LNCaP clone FGC (cell line): ENCODE measurements at regions not wholly inside any gene's neighbourhood (a gene's known extent, or its start where the extent isn't known, plus 50 kb on each side); places are given as distances from the start of the nearest gene placed in this dataset.

ENCODE experiments used
- DNase-seq: peaks from one replicate; pipeline ENCODE4 v3.0.0-alpha.2; 2011; ENCODE audit warnings: low read depth
- H3K4me3 ChIP-seq: 2 replicates; pipeline ENCODE4 v1.5.1; 2011; ENCODE audit warnings: mild to moderate bottlenecking, low read depth, low read length, control low read depth
- CTCF ChIP-seq: IDR thresholded peaks from 2 replicates; pipeline ENCODE4 v1.5.1; 2012; ENCODE audit warnings: mild to moderate bottlenecking; ENCODE audit not compliant: control insufficient read depth, insufficient read depth; ENCODE audit errors: extremely low read depth

DNA sequence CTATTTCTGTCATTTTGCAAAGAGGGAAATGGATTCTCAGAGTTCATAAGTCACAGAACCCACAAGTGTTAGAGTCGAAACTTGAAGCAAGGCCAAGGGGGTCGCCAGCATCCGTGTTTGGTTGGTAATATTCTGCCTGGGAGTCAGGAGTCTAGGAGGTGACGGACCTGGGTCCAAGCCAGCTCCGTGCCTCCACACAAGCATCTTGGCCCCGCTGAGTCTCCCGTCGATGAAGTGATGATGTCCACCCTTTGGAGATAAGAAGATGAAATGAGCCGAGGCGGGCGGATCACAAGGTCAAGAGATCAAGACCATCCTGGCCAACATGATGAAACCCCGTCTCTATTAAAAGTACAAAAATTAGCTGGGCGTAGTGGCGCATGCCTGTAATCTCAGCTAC, 53.2 kb upstream of the TNRC6C start:
- no peak overlapping the region for H3K4me3 ChIP-seq
- TF ChIP-seq CTCF, result no peak
- DNase-seq, result no peak

- H3K4me3 ChIP-seq, result no peak overlapping the region
- no peak for DNase-seq
- TF ChIP-seq CTCF, result no peak
These were observed 52.7 kb upstream of the TNRC6C start for GRCh38 chr17:77905766-77906165.

DNA sequence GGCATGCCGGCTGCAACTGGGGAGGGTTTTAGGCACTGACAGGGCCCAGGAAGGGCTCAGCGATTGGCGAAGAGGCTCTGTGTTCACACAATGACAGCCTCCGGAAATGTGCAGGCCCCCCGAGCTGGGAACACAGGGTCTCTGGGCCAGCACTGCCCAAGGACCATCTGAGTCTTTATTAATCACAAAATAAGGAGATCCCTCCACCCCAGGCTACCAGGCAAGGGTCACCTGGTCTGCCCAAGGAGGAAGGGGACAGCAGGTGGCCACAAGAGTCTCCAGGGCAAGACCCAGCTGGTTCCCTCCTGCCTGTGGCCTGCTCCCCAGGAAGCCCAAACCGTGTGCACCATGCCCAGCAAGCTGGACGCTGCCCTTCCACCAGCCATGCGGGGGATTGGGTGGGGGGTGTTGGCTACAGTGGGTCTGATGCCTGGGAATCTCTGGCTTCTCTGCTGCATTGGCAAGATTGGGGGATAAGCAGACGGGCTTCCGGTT, 52.1 kb upstream of the TNRC6C start:
- DNase-seq, result no peak
- H3K4me3 ChIP-seq, result no peak overlapping the region
- no peak for TF ChIP-seq CTCF

DNA sequence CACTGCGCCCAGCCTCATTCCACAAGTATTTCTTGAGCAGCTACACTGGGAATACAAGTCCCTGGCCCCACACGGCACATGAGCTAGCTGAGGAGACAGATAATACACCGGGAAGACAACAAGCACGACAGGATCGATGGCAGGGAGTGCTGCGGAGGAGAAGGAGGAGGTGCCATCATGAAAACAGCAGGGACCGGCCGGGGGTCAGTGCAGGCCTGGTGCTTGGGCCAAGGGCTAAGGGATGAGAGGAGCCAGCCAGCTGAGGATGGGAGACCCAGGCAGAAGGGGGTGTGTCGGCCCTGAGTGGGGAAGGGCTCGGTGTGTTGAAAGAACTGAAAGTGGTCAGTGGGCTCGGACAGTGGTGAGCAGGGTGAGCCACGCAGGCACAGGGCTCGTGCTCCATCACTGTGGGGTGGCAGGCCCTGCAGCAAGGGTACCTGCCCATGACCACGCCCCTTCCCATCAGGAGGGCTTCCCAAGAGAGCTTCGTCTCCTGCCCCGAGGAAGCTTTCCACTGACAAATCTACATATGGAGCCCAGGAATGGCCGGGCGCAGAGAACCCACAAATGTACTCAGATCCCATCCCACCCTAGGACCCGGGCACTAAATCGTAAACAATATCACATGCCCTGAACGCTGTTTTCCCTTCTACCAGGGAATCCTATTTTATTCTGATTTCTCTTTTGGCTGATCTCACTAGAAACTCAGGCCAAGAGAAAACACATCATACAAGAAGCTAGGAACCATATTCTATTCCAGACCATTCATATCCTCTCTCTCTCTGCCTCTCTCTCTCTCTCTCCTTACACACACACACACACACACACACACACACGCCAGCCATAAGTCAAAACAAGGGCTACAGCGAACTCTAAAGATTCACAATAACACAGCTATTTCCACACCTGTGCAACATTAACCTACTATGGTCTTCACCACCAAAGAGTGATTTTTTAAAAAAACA, 50.7 kb upstream of the TNRC6C start:
- no peak for DNase-seq
- no peak for TF ChIP-seq CTCF
- no peak overlapping the region for H3K4me3 ChIP-seq

DNA sequence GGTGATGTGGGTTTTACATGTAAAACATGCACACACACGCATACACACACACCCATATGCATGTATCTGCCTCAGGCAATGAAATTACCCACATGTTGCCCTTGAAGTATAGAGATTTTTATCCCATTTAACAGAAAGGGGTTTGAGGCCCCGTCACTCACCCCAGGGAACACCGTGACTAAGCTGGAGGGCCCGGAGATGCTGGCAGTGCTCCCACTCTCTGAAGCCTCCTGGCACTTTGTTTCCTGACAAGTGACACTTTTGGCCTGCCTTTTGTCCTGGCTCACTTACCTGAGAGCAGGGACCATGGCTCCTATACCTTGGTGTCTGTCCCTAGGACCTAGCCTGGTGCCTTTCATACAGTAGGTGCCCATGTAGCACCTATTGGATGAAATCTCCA, 50.0 kb upstream of the TNRC6C start:
- no peak for TF ChIP-seq CTCF
- no peak overlapping the region for H3K4me3 ChIP-seq
- DNase-seq, result no peak
